WERI-Rb-1 (cell line): ENCODE measurements at regions not wholly inside any gene's neighbourhood (a gene's known extent, or its start where the extent isn't known, plus 50 kb on each side); places are given as distances from the start of the nearest gene placed in this dataset.

Experiments used
- DNase-seq: peaks from one replicate; pipeline ENCODE4 v3.0.0-alpha.2; 2020
- H3K27ac ChIP-seq: fragments of 250-450 bp; sonication (Bioruptor Pico); 2 replicates; pipeline ENCODE4 v1.5.1; 2020; ENCODE audit warnings: mild to moderate bottlenecking, moderate library complexity
- H3K27me3 ChIP-seq: fragments of 250-450 bp; sonication (Bioruptor Pico); 2 replicates; pipeline ENCODE4 v1.5.1; 2021; ENCODE audit warnings: mild to moderate bottlenecking, low read depth, moderate library complexity; ENCODE audit not compliant: insufficient read depth, severe bottlenecking
- H3K36me3 ChIP-seq: fragments of 250-450 bp; sonication (Bioruptor Pico); 2 replicates; pipeline ENCODE4 v1.5.1; 2020; ENCODE audit warnings: mild to moderate bottlenecking, moderate library complexity
- H3K4me3 ChIP-seq: 2 replicates; pipeline ENCODE4 v1.5.1; 2011; ENCODE audit warnings: low read depth, mild to moderate bottlenecking, control low read depth, low read length
- H3K9me3 ChIP-seq: fragments of 250-450 bp; sonication (Bioruptor Pico); 2 replicates; pipeline ENCODE4 v1.5.1; 2021; ENCODE audit warnings: mild to moderate bottlenecking, moderate library complexity; ENCODE audit not compliant: severe bottlenecking
- TF ChIP-seq, protein P1 (sequence below): IDR thresholded peaks from 2 replicates; pipeline ENCODE4 v1.5.1; 2011; ENCODE audit warnings: low read depth, mild to moderate bottlenecking, control low read depth, inconsistent platforms, low read length

- Histone ChIP-seq H3K27ac (no peak overlapping the region), H3K27me3 (no peaks in the 10 kb centered on the region), H3K9me3 (no peaks in the 10 kb centered on the region), H3K36me3 (no peaks in the 10 kb centered on the region), H3K4me3 (no peak overlapping the region)
- DNase-seq, result no peak
- TF ChIP-seq, protein P1, sequence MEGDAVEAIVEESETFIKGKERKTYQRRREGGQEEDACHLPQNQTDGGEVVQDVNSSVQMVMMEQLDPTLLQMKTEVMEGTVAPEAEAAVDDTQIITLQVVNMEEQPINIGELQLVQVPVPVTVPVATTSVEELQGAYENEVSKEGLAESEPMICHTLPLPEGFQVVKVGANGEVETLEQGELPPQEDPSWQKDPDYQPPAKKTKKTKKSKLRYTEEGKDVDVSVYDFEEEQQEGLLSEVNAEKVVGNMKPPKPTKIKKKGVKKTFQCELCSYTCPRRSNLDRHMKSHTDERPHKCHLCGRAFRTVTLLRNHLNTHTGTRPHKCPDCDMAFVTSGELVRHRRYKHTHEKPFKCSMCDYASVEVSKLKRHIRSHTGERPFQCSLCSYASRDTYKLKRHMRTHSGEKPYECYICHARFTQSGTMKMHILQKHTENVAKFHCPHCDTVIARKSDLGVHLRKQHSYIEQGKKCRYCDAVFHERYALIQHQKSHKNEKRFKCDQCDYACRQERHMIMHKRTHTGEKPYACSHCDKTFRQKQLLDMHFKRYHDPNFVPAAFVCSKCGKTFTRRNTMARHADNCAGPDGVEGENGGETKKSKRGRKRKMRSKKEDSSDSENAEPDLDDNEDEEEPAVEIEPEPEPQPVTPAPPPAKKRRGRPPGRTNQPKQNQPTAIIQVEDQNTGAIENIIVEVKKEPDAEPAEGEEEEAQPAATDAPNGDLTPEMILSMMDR, result no peak
These were observed 1166.0 kb upstream of the GJE1 start for GRCh38 chr6:140966676-140967075.

DNA sequence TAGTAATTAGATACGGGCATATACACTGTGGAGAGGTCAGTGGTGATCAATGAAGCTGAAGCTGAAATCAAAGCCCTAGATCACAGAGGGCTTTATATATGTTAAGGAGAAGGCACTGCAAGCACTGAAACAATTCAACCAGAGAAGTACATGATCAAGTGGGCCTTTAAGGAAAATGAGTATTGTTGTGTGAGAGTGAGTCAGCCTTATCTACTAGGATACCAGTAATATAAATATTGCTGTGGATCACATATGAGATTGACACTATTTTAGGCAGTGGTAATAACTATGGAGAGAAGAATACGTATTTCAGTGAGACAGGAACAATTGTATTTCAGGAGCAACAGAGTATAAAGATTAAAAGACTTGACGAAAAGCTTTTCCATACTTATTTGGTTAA, 1172.2 kb upstream of the GJE1 start:
- H3K9me3 ChIP-seq, result no peaks in the 10 kb centered on the region
- H3K36me3 ChIP-seq, result no peaks in the 10 kb centered on the region
- no peaks in the 10 kb centered on the region for H3K27me3 ChIP-seq
- no peak overlapping the region for H3K27ac ChIP-seq
- DNase-seq, result no peak
- TF ChIP-seq, protein P1, result no peak
- no peak overlapping the region for H3K4me3 ChIP-seq

DNA sequence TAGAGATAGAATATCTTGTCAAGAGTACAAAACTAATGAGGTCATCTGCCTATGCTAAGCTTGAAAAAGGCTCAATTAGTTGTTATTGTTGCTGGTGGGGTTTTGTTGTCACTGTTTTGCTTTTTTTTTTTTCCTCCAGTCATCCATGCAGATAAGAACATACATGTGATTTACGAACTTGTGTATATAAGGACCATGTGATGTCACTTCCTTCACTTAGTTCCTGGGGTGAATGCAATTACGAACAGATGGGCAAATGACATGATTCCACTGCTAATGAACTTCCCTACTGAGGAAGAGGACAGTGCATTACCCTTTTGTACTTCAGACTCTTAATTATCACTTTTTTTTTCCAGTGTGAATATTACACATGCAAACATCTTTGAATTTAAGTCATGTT, 1175.3 kb upstream of the GJE1 start:
- no peak overlapping the region for H3K27ac ChIP-seq
- no peaks in the 10 kb centered on the region for H3K36me3 ChIP-seq
- H3K27me3 ChIP-seq, result no peaks in the 10 kb centered on the region
- no peaks in the 10 kb centered on the region for H3K9me3 ChIP-seq
- H3K4me3 ChIP-seq, result no peak overlapping the region
- DNase-seq, result no peak
- TF ChIP-seq, protein P1, result no peak

- H3K27me3 ChIP-seq, result no peaks in the 10 kb centered on the region
- H3K36me3 ChIP-seq, result no peaks in the 10 kb centered on the region
- no peaks in the 10 kb centered on the region for H3K9me3 ChIP-seq
- no peak overlapping the region for H3K4me3 ChIP-seq
- no peak overlapping the region for H3K27ac ChIP-seq
- DNase-seq, result no peak
- TF ChIP-seq, protein P1, result no peak
These were observed 1176.0 kb upstream of the GJE1 start for GRCh38 chr6:140956571-140957369.

DNA sequence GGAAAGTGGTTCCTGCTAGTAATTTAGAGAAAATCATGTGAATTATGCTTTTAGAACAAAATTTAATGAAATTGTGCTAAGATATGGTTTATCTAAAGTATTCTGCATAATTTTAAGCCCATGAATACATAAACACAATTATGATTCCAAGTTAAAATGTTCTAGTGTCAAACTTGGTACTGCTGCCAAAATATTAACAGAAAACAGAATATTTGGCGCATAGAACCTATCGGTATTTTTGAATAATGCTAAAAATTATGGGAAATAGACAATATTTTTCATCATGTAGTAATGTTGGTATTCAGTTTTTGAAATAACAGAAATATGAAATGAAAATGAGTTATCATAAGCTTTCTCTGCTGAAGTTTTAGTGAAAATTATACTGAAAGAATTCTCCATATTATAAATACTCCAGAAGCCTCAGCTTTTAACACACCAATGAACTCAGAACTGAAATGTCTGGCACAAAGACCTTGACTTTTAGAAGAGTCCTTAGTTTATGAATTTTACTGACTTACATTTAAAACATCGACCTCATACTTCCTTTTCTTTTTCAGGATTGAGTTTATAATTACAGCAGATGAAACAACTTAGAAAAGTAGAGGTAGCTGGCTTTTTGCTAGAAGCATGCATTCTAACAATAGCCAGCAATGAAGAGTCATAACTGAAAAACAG, 1192.3 kb upstream of the GJE1 start:
- TF ChIP-seq, protein P1, result no peak
- H3K27me3 ChIP-seq, result no peaks in the 10 kb centered on the region
- H3K4me3 ChIP-seq, result no peak overlapping the region
- H3K36me3 ChIP-seq, result no peaks in the 10 kb centered on the region
- DNase-seq, result no peak
- H3K27ac ChIP-seq, result no peak overlapping the region
- no peaks in the 10 kb centered on the region for H3K9me3 ChIP-seq

DNA sequence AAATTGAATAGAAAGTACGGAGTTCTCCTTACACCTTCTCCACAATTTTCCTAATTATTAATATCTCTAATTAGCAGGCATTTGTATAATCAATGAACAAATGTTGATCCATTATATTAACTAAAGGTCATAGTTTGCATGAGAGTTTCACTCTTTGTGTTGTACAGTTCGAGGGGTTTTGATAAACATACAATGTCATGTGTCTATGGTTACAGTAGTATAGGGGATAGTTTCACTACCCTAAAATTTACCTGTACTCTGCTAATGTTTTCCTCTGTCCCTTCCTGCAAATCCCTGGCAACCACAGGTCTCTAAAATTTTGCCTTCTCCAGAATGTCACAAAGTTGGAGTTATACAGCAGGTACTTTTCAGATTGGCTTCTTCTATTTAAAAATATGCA, 1199.8 kb upstream of the GJE1 start:
- no peak for DNase-seq
- no peak overlapping the region for H3K27ac ChIP-seq
- H3K27me3 ChIP-seq, result no peaks in the 10 kb centered on the region
- no peaks in the 10 kb centered on the region for H3K36me3 ChIP-seq
- no peak overlapping the region for H3K4me3 ChIP-seq
- no peaks in the 10 kb centered on the region for H3K9me3 ChIP-seq
- TF ChIP-seq, protein P1, result no peak
